ENCODE measurements at regions not wholly inside any gene's neighbourhood (a gene's known extent, or its start where the extent isn't known, plus 50 kb on each side); places are given as distances from the start of the nearest gene placed in this dataset.

GRCh38 chr11:115939104-115939730 lies 435.0 kb upstream of the CADM1 start:
- TF ChIP-seq CREB5 (CRISPR knock-in tag; IDR thresholded peaks at IDR 0.05; ENCODE audit: low read depth): no peak
- TF ChIP-seq ZNF70 (CRISPR knock-in tag; IDR thresholded peaks at IDR 0.05): no peak
- TF ChIP-seq ZFP3 (CRISPR knock-in tag; IDR thresholded peaks at IDR 0.05): no peak
- no peak for TF ChIP-seq ESRRG (CRISPR knock-in tag; IDR thresholded peaks at IDR 0.05)
- no peak for TF ChIP-seq TCF4 (CRISPR knock-in tag; IDR thresholded peaks at IDR 0.05; ENCODE audit: borderline replicate concordance)
- TF ChIP-seq, protein P1, sequence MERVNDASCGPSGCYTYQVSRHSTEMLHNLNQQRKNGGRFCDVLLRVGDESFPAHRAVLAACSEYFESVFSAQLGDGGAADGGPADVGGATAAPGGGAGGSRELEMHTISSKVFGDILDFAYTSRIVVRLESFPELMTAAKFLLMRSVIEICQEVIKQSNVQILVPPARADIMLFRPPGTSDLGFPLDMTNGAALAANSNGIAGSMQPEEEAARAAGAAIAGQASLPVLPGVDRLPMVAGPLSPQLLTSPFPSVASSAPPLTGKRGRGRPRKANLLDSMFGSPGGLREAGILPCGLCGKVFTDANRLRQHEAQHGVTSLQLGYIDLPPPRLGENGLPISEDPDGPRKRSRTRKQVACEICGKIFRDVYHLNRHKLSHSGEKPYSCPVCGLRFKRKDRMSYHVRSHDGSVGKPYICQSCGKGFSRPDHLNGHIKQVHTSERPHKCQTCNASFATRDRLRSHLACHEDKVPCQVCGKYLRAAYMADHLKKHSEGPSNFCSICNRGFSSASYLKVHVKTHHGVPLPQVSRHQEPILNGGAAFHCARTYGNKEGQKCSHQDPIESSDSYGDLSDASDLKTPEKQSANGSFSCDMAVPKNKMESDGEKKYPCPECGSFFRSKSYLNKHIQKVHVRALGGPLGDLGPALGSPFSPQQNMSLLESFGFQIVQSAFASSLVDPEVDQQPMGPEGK (CRISPR knock-in tag; IDR thresholded peaks at IDR 0.05; ENCODE audit: borderline replicate concordance): no peak
- TF ChIP-seq PPARA (CRISPR knock-in tag; IDR thresholded peaks at IDR 0.05; ENCODE audit: borderline replicate concordance): no peak
- no peak for TF ChIP-seq BACH2 (CRISPR knock-in tag; IDR thresholded peaks at IDR 0.05; ENCODE audit: borderline replicate concordance)
